ENCODE measurements at regions not wholly inside any gene's neighbourhood (a gene's known extent, or its start where the extent isn't known, plus 50 kb on each side); places are given as distances from the start of the nearest gene placed in this dataset.

GRCh38 chr12:67910360-67911274, 78.6 kb upstream of the IFNG-AS1 start:
- Histone ChIP-seq H3K14ac (ENCODE audit: low read length) (no peak overlapping the region), H2AFZ (ENCODE audit: low read length) (no peak overlapping the region), H2BK120ac (ENCODE audit: low read depth, low read length) (no peak overlapping the region), H2BK5ac (ENCODE audit: low read length) (no peak overlapping the region), H3K23ac (ENCODE audit: low read depth, low read length, poor library complexity) (no peak overlapping the region), H4K8ac (ENCODE audit: low read depth, low read length) (no peak overlapping the region), H3K4ac (ENCODE audit: low read length) (no peak overlapping the region), H3K79me1 (ENCODE audit: low read depth, low read length) (no peaks in the 10 kb centered on the region), H3K18ac (ENCODE audit: low read length) (no peak overlapping the region), H3K27me3 (ENCODE audit: control insufficient read depth in 3 of 3, insufficient read depth in 3 of 3, low read depth in 1 of 3, low read length in 3 of 3) (no peaks in the 10 kb centered on the region), H3K27ac (replicated peaks; ENCODE audit: low read length) (no peak overlapping the region), H3K4me1 (ENCODE audit: control insufficient read depth in 2 of 2, insufficient read depth in 1 of 2, low read depth in 1 of 2, low read length in 2 of 2) (no peaks in the 10 kb centered on the region), H3K4me3 (ENCODE audit: low read length in 2 of 2) (no peak overlapping the region), H2BK15ac (ENCODE audit: low read length) (no peak overlapping the region), H3K9me3 (replicated peaks in 1 of 2; ENCODE audit: control insufficient read depth in 2 of 2, insufficient read depth in 1 of 2, low read depth in 1 of 2, low read length in 2 of 2) (no peaks in the 10 kb centered on the region), H3K9ac (ENCODE audit: low read depth, low read length, poor library complexity) (no peak overlapping the region), H4K91ac (ENCODE audit: low read depth, low read length, poor library complexity) (no peak overlapping the region), H2AK5ac (ENCODE audit: low read depth, low read length) (no peak overlapping the region), H3K4me2 (ENCODE audit: insufficient read depth, low read length, poor library complexity, severe bottlenecking) (no peak overlapping the region), H2BK12ac (ENCODE audit: low read length) (no peak overlapping the region), H3K36me3 (replicated peaks in 1 of 2; ENCODE audit: control insufficient read depth in 2 of 2, insufficient read depth in 2 of 2, low read length in 2 of 2) (no peaks in the 10 kb centered on the region)
- no CpG with 5 or more reads among the region's 14 CpGs for WGBS, 2 donors (ENCODE audit: extremely low coverage in 2 of 2, insufficient read length in 2 of 2, insufficient replicate concordance in 1 of 2)
- no peak for DNase-seq (ENCODE audit: low spot score)

GRCh38 chr12:67911275-67911600, 78.0 kb upstream of the IFNG-AS1 start:
- Histone ChIP-seq H3K18ac (ENCODE audit: low read length) (no peak overlapping the region), H4K91ac (ENCODE audit: low read depth, low read length, poor library complexity) (no peak overlapping the region), H2BK12ac (ENCODE audit: low read length) (no peak overlapping the region), H3K27me3 (ENCODE audit: control insufficient read depth in 3 of 3, insufficient read depth in 3 of 3, low read depth in 1 of 3, low read length in 3 of 3) (no peaks in the 10 kb centered on the region), H3K9ac (ENCODE audit: low read depth, low read length, poor library complexity) (no peak overlapping the region), H2AK5ac (ENCODE audit: low read depth, low read length) (no peak overlapping the region), H3K79me1 (ENCODE audit: low read depth, low read length) (no peaks in the 10 kb centered on the region), H2BK5ac (ENCODE audit: low read length) (no peak overlapping the region), H4K8ac (ENCODE audit: low read depth, low read length) (no peak overlapping the region), H3K9me3 (replicated peaks in 1 of 2; ENCODE audit: control insufficient read depth in 2 of 2, insufficient read depth in 1 of 2, low read depth in 1 of 2, low read length in 2 of 2) (no peaks in the 10 kb centered on the region), H3K4me1 (ENCODE audit: control insufficient read depth in 2 of 2, insufficient read depth in 1 of 2, low read depth in 1 of 2, low read length in 2 of 2) (no peaks in the 10 kb centered on the region), H2BK120ac (ENCODE audit: low read depth, low read length) (no peak overlapping the region), H2BK15ac (ENCODE audit: low read length) (no peak overlapping the region), H3K23ac (ENCODE audit: low read depth, low read length, poor library complexity) (no peak overlapping the region), H3K14ac (ENCODE audit: low read length) (no peak overlapping the region), H2AFZ (ENCODE audit: low read length) (no peak overlapping the region), H3K36me3 (replicated peaks in 1 of 2; ENCODE audit: control insufficient read depth in 2 of 2, insufficient read depth in 2 of 2, low read length in 2 of 2) (no peaks in the 10 kb centered on the region), H3K4me3 (ENCODE audit: low read length in 2 of 2) (no peak overlapping the region), H3K27ac (replicated peaks; ENCODE audit: low read length) (no peak overlapping the region), H3K4ac (ENCODE audit: low read length) (no peak overlapping the region), H3K4me2 (ENCODE audit: insufficient read depth, low read length, poor library complexity, severe bottlenecking) (no peak overlapping the region)
- no peak for DNase-seq (ENCODE audit: low spot score)
- WGBS, 2 donors (ENCODE audit: extremely low coverage in 2 of 2, insufficient read length in 2 of 2, insufficient replicate concordance in 1 of 2) = no CpG with 5 or more reads among the region's 5 CpGs

GRCh38 chr12:67911789-67912188, 77.5 kb upstream of the IFNG-AS1 start:
- WGBS, 2 donors (ENCODE audit: extremely low coverage in 2 of 2, insufficient read length in 2 of 2, insufficient replicate concordance in 1 of 2) = no CpG with 5 or more reads among the region's 3 CpGs
- Histone ChIP-seq H3K18ac (ENCODE audit: low read length) (no peak overlapping the region), H3K4me2 (ENCODE audit: insufficient read depth, low read length, poor library complexity, severe bottlenecking) (no peak overlapping the region), H3K9ac (ENCODE audit: low read depth, low read length, poor library complexity) (no peak overlapping the region), H3K27me3 (ENCODE audit: control insufficient read depth in 3 of 3, insufficient read depth in 3 of 3, low read depth in 1 of 3, low read length in 3 of 3) (no peaks in the 10 kb centered on the region), H3K4me1 (ENCODE audit: control insufficient read depth in 2 of 2, insufficient read depth in 1 of 2, low read depth in 1 of 2, low read length in 2 of 2) (peaks cover 0 to 1% of the 10 kb centered on the region in 2 donors), H2BK12ac (ENCODE audit: low read length) (no peak overlapping the region), H2BK5ac (ENCODE audit: low read length) (no peak overlapping the region), H3K23ac (ENCODE audit: low read depth, low read length, poor library complexity) (no peak overlapping the region), H3K36me3 (replicated peaks in 1 of 2; ENCODE audit: control insufficient read depth in 2 of 2, insufficient read depth in 2 of 2, low read length in 2 of 2) (no peaks in the 10 kb centered on the region), H2BK120ac (ENCODE audit: low read depth, low read length) (no peak overlapping the region), H3K4me3 (ENCODE audit: low read length in 2 of 2) (no peak overlapping the region), H2AK5ac (ENCODE audit: low read depth, low read length) (no peak overlapping the region), H4K8ac (ENCODE audit: low read depth, low read length) (no peak overlapping the region), H3K27ac (replicated peaks; ENCODE audit: low read length) (no peak overlapping the region), H3K14ac (ENCODE audit: low read length) (no peak overlapping the region), H3K4ac (ENCODE audit: low read length) (no peak overlapping the region), H4K91ac (ENCODE audit: low read depth, low read length, poor library complexity) (no peak overlapping the region), H3K9me3 (replicated peaks in 1 of 2; ENCODE audit: control insufficient read depth in 2 of 2, insufficient read depth in 1 of 2, low read depth in 1 of 2, low read length in 2 of 2) (no peaks in the 10 kb centered on the region), H2BK15ac (ENCODE audit: low read length) (no peak overlapping the region), H2AFZ (ENCODE audit: low read length) (no peak overlapping the region), H3K79me1 (ENCODE audit: low read depth, low read length) (no peaks in the 10 kb centered on the region)
- DNase-seq (ENCODE audit: low spot score) = no peak

GRCh38 chr12:67915335-67915851, 73.9 kb upstream of the IFNG-AS1 start:
- DNase-seq (ENCODE audit: low spot score) = no peak
- H3K36me3 ChIP-seq (replicated peaks in 1 of 2; ENCODE audit: control insufficient read depth in 2 of 2, insufficient read depth in 2 of 2, low read length in 2 of 2) = no peaks in the 10 kb centered on the region
- H2AFZ ChIP-seq (ENCODE audit: low read length) = no peak overlapping the region
- H3K27me3 ChIP-seq (ENCODE audit: control insufficient read depth in 3 of 3, insufficient read depth in 3 of 3, low read depth in 1 of 3, low read length in 3 of 3) = no peaks in the 10 kb centered on the region
- H3K4ac ChIP-seq (ENCODE audit: low read length) = no peak overlapping the region
- no peak overlapping the region for H3K4me3 ChIP-seq (ENCODE audit: low read length in 2 of 2)
- H2AK5ac ChIP-seq (ENCODE audit: low read depth, low read length) = no peak overlapping the region
- no peak overlapping the region for H3K4me2 ChIP-seq (ENCODE audit: insufficient read depth, low read length, poor library complexity, severe bottlenecking)
- H3K18ac ChIP-seq (ENCODE audit: low read length) = no peak overlapping the region
- H2BK120ac ChIP-seq (ENCODE audit: low read depth, low read length) = no peak overlapping the region
- H4K91ac ChIP-seq (ENCODE audit: low read depth, low read length, poor library complexity) = no peak overlapping the region
- no peak overlapping the region for H2BK15ac ChIP-seq (ENCODE audit: low read length)
- H3K4me1 ChIP-seq (ENCODE audit: control insufficient read depth in 2 of 2, insufficient read depth in 1 of 2, low read depth in 1 of 2, low read length in 2 of 2) = peaks cover 0 to 3% of the 10 kb centered on the region in 2 donors
- H3K27ac ChIP-seq (replicated peaks; ENCODE audit: low read length) = no peak overlapping the region
- no peak overlapping the region for H3K9ac ChIP-seq (ENCODE audit: low read depth, low read length, poor library complexity)
- H4K8ac ChIP-seq (ENCODE audit: low read depth, low read length) = no peak overlapping the region
- H2BK12ac ChIP-seq (ENCODE audit: low read length) = no peak overlapping the region
- H3K79me1 ChIP-seq (ENCODE audit: low read depth, low read length) = no peaks in the 10 kb centered on the region
- H2BK5ac ChIP-seq (ENCODE audit: low read length) = no peak overlapping the region
- H3K9me3 ChIP-seq (replicated peaks in 1 of 2; ENCODE audit: control insufficient read depth in 2 of 2, insufficient read depth in 1 of 2, low read depth in 1 of 2, low read length in 2 of 2) = no peaks in the 10 kb centered on the region
- no CpG with 5 or more reads among the region's 6 CpGs for WGBS, 2 donors (ENCODE audit: extremely low coverage in 2 of 2, insufficient read length in 2 of 2, insufficient replicate concordance in 1 of 2)
- no peak overlapping the region for H3K23ac ChIP-seq (ENCODE audit: low read depth, low read length, poor library complexity)
- no peak overlapping the region for H3K14ac ChIP-seq (ENCODE audit: low read length)
